ENCODE measurements at regions not wholly inside any gene's neighbourhood (a gene's known extent, or its start where the extent isn't known, plus 50 kb on each side); places are given as distances from the start of the nearest gene placed in this dataset.
"Not testable (repeated sequence)": the region's sequence is repeated elsewhere in the genome, so short reads cannot be mapped to it uniquely, and the experiment has no call there.

- H3K4me3 ChIP-seq (ENCODE audit: low read length): no peak overlapping the region
- no peak for DNase-seq (ENCODE audit: low read depth)
- no peak for TF ChIP-seq CTCF (conservative IDR thresholded peaks at IDR 0.05; ENCODE audit: low read length)
Measured at GRCh38 chr13:42381165-42381425, 109.1 kb downstream of the AKAP11 start.

- H3K4me3 ChIP-seq (ENCODE audit: low read length); DNase-seq (ENCODE audit: low read depth): not testable (repeated sequence)
Measured at GRCh38 chr13:42381426-42381825, 109.5 kb downstream of the AKAP11 start.

- no peak for DNase-seq (ENCODE audit: low read depth)
- H3K4me3 ChIP-seq (ENCODE audit: low read length): no peak overlapping the region
- no peak for TF ChIP-seq CTCF (conservative IDR thresholded peaks at IDR 0.05; ENCODE audit: low read length)
Measured at GRCh38 chr13:42383025-42383424, 111.1 kb downstream of the AKAP11 start.

GRCh38 chr13:42384265-42384664, 112.3 kb downstream of the AKAP11 start:
- TF ChIP-seq CTCF (conservative IDR thresholded peaks at IDR 0.05; ENCODE audit: low read length): no peak
- no peak for DNase-seq (ENCODE audit: low read depth)
- H3K4me3 ChIP-seq (ENCODE audit: low read length): no peak overlapping the region

- no peak for TF ChIP-seq CTCF (conservative IDR thresholded peaks at IDR 0.05; ENCODE audit: low read length)
- DNase-seq (ENCODE audit: low read depth): no peak
Measured at GRCh38 chr13:42388326-42388725, 116.4 kb downstream of the AKAP11 start.

GRCh38 chr13:42389041-42389440, 117.1 kb downstream of the AKAP11 start:
- no peak for TF ChIP-seq CTCF (conservative IDR thresholded peaks at IDR 0.05; ENCODE audit: low read length)
- DNase-seq (ENCODE audit: low read depth): no peak
- no peak overlapping the region for H3K4me3 ChIP-seq (ENCODE audit: low read length)

More at GRCh38 chr13:42388326-42388725, 116.4 kb downstream of the AKAP11 start:
- H3K4me3 ChIP-seq (ENCODE audit: low read length): no peak overlapping the region

GRCh38 chr13:42392180-42392579, 120.2 kb downstream of the AKAP11 start:
- no peak overlapping the region for H3K4me3 ChIP-seq (ENCODE audit: low read length)
- no peak for DNase-seq (ENCODE audit: low read depth)
- TF ChIP-seq CTCF (conservative IDR thresholded peaks at IDR 0.05; ENCODE audit: low read length): no peak
